GM21786 (cell line): ENCODE measurements at regions not wholly inside any gene's neighbourhood (a gene's known extent, or its start where the extent isn't known, plus 50 kb on each side); places are given as distances from the start of the nearest gene placed in this dataset.
"Not testable (repeated sequence)": the region's sequence is repeated elsewhere in the genome, so short reads cannot be mapped to it uniquely, and the experiment has no call there.

Experiments
- ATAC-seq: cut with Tn5 transposase; IDR thresholded peaks from one replicate; pipeline ENCODE4 v1.9.1; 2021; ENCODE audit not compliant: unreplicated experiment

DNA sequence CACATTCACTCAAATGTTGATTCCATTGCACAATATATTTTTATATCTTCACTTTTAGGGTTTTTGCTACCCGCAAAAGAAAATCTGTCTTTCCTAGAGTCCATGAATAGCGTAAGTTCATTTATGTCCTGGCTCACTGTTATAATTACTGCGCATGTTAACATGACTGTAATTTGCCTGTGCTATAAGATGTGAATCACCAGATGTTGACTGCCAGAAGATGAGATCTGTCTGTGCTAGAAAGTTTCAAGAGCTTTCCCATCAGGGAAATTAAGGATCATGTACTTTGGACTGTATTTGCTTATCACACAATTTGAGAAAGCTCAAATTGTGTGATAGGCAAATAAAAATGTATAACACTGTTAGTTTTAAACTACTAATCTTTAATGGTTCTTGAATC is 322.5 kb downstream of the CHL1 start:
- ATAC-seq: no peak

DNA sequence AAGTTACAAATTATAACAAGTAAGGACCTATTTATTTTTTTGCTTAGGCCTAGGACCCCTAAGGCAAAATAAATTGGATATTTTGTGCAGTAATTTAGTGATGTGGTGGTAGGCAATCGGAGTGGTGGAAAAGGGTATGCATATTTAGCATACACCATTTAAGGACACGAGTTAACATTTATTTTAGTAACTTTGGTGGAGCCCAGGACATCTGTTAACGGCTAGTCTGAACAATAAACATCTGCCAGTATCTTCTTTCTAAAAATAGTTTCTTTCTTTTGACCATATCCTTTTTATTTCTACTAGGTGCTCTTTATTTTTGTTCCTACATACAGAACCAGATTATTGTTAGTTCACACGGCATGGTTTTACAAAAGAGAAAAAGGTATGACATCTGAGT is 326.3 kb downstream of the CHL1 start:
- no peak for ATAC-seq

DNA sequence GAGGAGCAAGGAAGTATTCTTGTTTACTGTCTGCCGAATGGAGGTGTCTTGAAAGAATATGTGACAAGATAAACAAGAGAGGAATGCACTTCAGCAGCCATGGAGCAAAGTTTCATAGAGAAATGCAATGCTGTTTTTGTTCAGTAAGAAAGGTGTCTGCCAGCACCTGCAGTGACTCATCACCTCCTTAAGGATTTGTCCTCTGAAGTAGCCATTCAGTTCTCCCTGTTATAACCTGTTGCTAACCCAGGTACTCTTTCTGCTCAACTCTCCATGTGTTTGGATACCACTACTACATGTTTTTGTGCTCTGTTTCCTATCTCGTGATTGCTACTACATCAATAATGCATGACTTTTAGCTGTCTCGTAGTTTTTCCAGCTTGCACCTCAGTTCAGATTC is 328.9 kb downstream of the CHL1 start:
- ATAC-seq: no peak

DNA sequence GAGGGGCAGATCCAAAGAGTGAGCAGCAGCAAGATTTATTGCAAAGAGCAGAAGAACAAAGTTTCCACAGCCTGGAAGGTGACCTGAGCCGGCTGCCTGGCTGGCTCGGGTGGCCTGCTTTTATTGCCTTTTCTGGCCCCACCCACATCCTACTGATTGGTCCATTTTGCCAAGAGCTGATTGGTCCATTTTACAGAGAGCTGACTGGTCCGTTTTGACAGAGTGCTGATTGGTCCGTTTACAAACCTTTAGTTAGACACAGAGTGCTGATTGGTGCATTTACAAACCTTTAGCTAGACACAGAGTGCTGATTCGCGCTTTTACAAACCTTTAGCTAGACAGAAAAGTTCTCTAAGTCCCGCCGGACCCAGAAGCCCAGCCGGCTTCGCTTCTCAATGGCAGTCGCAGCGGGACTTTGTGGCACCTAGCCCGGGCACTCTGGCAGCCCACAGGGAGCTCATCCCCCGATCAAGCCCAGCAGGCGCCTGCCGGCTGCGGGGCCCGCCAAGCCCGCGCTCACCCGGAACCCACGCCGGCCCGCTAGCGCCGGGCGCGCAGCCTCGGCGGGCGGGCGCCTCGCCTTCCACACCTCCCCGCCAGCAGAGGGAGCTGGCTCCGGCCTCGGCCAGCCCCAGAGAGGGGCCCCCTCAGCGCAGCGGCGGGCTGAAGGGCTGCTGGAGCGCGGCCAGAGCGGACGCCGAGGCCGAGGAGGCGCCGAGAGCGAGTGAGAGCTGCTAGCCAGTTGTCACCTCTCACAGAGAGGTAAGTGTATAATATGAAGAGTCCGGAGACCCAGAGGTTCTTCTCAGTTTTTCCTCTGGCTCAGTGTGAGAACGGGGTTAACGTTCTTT is 339.2 kb downstream of the CHL1 start:
- peak; percentile 46 for ATAC-seq

DNA sequence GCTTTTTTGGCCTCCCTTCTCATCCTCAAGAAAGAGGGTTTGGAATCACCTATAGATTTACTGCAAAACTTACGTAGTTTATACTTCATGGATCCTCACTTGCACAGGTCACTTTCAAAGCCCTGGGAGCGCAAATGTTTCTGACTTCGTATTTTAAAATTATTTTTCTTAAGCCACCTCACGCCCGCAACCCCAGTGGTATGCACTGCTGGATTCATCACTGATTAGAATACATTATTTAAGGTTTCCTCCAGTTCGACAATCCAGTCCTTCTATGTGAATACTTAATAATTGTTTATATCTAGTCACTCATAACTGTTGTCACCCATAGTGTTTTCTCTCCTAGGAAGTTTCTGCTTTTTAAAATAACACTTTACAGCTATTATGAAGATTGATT is 339.9 kb downstream of the CHL1 start:
- no peak for ATAC-seq

DNA sequence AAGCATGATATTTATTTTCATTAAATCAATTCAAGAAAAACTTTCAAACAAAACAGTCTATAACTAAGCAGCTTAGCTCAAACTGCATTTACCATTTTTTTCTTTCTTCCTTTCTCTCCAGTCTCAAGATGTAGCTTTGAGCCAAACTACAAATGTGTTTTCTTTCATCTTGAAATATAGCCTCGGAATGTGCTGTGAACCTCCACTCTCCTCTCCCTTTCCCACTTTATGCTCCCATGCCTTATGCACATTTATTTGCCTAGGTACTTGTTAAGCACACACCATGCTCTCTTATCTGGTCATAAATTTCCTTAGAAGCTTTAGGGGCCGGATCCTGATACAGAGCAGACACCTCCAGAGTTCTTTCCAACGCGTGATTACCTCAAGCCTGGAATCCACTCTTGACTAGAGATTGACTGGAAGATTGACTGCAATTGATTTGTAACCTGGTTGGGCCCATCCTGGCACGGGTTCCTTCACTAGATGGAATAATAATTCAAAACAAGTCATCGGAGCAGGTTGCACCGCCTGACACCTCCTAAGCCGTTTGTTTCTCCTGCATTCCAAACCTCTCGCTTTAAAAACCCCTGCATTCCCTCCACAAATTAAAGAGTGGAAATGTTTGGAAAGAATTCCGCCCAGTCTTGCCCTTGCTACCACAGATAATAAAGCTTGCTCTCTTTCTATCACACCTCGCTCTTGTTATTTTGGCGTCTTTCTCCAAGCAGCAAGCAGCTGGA is 344.7 kb downstream of the CHL1 start:
- ATAC-seq: no peak

DNA sequence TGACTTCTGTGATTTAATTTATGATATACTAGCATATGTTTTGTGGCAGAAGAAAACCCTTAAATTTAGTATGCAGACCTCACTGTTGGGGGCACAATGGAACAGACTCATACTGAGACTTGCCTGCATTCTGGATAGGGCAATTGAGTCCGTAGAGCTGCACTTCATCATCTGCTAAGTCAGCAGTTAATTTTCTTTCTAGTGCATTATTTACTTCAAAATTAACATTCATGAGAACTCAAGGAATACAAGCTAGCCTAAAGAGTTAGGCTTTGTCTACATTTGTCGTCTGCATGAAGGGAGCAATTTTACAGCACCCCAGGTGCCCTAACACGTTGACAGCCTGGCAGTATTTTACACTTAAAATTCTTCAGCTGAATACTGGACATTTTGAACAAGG is 345.5 kb downstream of the CHL1 start:
- no peak for ATAC-seq

DNA sequence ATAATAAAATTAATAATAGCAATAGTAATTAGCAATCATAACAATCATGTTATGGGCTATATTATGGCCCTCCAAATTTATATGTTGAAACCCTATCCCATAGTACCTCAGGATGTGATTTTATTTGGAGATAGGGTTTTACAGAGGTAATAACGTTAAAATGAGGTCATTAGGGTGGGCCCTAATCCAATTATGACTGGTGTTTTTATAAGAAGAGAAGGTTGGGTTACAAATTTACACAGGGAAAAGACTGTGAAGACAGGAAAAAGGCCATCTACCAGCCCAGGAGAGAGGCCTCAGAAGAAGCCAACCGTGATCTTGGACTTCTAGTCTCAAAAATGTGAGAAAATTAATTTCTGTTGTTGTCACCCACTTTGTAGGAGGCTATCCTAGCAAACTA is 353.1 kb downstream of the CHL1 start:
- no peak for ATAC-seq

DNA sequence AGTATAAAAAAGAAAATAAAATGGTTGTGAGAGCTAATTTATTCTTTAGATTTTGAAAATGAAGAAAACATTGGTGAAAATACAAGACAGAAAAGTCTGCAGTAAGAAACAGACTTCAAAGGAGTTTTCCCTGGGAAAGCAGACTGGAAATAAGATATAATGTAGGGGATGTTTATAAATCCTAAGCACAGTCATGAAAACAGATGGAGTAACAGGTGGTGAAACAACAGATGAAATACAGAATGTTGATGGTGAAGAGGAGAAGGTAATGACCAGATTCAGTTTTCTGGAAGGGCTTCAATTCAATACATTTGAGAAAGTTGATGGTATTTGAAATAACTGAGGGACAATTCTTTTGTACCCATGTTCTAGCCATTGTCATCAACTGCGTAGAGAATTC is 353.9 kb downstream of the CHL1 start:
- no peak for ATAC-seq

DNA sequence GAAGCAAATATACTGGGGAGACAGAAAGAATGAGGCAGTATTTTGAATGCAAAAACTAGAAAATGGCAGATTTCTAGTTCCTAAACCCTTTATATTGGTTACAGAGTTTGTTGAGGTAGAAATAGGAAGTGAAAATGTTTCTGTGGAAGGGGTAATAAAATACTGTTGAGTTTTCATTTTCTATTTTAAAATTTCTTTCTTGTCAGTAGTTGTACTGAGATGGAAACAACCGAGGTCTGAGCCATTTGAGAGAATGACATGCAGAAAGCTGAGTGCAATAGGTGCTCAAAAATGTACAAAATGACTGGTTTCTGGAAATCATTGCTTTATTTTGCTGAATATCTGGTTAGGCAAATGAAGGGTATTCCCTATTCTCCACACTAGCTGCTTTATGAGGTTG is 361.4 kb downstream of the CHL1 start:
- ATAC-seq: peak; percentile 98

DNA sequence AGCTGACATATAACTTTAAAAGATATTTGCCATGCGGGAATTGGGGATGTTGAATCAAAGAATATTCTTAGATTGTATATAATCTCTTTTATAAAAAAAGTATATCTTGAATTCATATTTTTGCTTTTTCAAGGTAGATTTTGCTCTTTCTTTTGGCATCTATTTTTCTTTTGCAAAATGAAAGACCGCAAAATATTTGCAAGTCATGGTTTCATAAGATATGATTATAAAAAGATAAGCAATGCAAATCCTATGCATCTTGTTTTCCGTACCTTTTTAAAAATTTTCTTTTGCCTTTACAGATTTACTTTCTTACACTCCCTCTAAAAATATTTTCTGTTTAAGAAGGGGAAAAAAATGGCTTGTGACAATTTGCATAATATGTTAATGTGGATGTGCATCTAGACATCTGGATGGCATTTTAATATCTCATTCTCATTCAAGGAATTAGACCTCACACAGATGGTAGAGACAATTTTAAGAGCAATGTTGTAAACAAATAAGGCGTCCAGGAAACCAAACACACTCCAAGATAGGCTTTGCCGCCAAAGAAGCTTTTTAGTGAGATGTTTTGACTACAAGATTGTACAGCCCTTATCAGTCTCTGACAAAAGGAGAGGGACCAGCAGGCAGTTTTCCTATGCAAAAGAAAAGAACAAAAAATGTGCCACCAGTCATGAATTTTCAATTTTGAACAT is 371.1 kb downstream of the CHL1 start:
- no peak for ATAC-seq

DNA sequence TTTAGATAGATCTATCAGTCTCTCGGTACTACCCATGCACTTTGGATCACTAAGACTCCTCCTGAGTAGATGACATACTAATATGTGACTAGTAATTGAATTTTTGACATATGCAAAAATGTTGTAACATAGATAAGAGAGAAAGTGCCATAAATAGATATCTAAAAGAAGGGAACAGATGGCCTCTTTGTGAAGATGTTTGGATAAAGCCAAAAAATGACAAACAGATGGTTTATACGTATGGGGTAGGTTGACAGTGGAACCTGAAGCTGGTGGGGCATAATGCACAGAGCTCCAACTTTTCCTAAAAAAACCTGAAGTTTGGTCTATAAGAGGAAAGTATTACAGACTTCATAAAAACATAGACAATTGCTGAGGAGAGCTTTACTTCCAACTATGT is 383.0 kb downstream of the CHL1 start:
- ATAC-seq: not testable (repeated sequence)

DNA sequence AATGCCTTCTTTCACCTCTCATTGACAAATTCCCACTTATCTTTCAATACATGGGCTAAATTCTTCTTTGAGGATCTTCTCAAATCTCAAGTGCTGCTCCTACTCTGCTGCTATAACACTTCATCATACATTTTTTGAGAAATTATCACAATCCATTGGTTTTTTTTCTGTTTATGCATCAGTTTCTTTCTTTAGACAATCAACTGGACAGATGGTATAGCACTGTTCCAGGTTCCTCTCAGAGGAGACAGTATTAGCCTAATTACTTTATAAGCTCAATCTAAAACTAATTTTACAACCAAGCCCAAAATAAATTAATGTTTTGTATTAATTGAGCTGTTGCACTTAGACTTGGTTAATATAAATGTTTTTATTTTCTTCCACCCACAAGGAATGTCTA is 392.5 kb downstream of the CHL1 start:
- not testable (repeated sequence) for ATAC-seq

DNA sequence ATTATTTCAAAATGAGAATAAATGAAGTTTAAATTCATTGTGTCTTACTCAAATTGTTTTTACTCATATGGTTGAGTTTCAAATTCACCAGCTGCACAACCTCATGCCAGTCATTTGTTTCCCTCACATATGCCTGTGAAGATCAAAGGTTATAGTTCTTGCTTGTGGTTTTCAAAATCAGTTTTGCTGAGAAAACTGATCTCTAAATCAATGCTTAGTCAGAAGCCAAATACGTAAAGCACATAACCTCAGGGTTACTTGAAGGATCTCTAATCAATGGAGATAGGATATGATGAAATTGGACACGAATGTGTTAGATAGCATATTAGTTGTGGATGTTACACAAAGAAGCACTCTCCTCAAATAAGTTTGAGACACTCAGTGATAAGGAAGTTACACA is 400.7 kb downstream of the CHL1 start:
- ATAC-seq: not testable (repeated sequence)

DNA sequence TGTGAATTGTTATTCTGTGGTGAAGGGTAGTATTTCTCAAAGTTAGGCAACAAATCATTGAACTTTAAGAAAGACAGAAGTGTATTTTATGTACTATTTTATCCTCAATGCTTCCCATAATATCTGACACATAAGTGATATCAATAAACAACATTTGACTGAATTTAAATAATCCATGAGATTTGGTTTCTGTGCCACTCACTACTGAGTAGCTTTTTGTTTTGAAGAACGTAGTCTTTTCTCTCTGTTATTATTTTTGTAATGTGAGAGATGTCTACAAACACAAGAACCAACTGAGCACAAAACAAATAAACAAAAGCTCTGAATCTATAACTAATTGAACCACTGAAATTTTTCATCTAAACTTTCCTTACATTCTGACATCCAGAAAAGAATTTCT is 401.2 kb downstream of the CHL1 start:
- not testable (repeated sequence) for ATAC-seq

DNA sequence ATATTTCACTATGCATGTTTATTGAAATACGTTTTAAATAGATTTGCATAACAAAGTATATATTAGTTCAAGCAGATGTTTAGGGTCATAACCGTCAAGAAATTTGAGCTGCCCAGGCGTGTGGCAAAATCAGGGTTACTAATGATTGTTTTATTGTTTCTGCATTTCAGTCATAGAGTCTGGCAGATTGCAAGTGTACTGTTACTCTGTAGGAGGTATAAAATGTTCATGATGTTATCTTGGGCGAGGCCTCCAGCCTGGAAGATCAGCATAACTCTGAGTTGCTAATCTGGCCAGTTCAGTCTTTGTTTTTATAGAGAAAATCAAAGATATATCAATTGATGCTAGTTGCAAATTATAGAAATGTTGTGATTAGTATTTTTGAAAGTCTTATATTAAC is 410.9 kb downstream of the CHL1 start:
- not testable (repeated sequence) for ATAC-seq

DNA sequence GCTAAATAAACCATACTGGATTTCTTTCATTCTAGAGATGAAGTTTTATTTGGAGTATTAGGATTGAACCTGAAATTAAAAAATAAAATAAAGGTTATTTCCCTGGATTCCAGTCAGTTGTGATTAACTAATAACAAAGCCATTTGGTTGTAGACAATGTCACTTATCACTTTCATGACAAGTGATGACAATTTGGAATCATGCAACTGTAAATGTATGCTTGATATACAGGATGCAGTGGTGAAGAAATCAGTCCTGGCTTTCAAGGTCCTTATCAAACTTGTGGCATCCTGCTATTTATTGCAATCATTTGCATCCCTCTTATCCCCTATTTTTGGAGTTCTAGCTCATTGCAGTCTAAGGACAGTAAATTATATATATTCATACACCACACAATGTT is 425.2 kb downstream of the CHL1 start:
- ATAC-seq: no peak

DNA sequence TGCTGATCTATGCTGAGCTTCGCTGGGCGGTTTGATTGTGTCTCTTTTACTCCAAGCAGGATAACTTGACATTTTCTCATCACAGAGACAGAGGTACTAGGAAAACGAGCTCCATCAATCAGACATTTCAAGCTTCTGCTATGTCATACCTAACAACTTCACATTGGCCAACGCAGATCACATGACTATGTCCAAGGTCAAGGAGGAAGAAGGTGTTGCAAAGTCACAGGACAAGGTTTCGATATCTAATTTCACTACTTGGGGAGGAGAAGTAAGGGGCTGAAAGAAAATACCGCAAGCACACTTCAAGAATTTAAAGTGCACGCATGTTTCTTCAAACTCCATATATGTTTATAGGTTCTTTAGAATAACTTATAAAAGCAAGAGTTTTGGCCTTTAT is 425.8 kb downstream of the CHL1 start:
- no peak for ATAC-seq

DNA sequence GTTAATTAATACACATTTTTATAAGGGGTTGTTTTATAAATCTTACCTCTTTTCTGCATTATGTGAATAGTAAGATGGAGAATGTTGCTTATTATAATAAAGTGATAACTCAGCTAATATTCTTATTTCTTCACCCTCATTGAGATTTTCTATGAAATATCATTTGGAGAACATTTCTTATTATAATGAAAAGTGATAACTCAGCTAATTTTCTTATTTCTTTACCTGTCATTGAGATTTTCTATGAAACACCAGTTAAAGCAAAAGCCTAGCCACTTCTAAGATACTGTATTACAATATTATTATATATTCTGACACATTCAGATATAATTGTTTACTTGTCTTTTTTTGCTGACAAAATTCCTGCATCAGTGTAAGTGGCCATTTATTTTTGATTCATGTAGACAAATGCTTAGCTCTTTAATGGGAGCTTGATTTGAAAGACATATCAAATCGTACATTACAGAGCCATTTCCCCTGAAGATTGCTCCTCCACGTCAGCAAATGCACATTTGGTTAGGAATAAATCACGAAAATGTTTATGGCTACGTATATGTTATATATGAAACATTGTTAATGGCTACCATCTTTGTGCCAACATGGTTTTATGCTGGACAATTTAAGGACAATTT is 427.5 kb downstream of the CHL1 start:
- no peak for ATAC-seq

DNA sequence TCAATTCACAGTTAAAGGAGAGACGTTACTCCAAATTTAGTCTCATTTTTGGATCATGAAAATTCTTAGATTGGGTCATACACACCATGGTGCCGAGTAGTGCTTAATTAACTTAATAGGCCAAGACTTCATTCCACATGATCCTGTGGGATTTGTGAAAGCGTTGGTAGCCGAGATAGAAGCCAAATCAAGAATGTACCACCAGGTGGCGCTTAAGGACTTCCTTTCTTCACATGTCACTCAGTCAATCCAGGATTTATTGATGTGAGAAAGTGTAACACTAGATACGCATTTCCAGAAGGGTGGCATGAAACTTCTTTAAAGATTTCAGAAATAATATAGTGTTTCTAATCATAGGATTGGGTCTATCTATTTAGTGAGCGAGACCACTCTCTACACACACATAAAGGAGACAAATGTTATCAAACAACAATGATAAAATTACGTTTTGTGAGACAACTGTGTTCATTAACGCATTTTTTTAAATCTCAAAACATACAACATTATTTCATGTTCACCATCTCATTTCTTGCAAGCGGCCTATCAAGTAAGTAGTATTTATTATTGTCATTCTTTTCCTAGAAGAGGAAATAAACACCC is 436.1 kb downstream of the CHL1 start:
- ATAC-seq: peak; percentile 70

DNA sequence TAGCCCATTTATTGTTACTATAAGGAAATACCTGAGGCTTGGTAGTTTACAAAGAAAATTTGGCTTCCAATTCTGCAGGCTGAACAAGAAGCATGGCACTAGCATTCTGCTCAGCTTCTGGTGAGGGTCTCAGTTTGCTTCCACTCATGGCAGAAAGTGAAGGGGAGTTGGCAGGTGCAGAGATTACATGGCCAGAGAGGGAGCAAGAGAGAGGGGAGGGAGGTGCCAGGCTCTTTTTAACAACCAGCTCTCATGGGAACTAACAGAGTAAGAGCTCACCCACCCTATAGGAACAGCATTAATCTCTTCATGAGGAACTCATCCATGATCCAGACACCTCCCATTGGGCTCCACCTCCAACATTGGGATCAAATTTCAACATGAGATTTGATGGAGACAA is 437.9 kb downstream of the CHL1 start:
- no peak for ATAC-seq
